Upper lobe of right lung (tissue), 1 donor: ENCODE measurements at regions not wholly inside any gene's neighbourhood (a gene's known extent, or its start where the extent isn't known, plus 50 kb on each side); places are given as distances from the start of the nearest gene placed in this dataset.

ENCODE experiments used
- ATAC-seq: fragments of 200-7000 bp; cut with Tn5 transposase; one replicate; pipeline ENCODE4 v1.9.1; 2020; ENCODE audit warnings: mild to moderate bottlenecking, moderate library complexity
- DNase-seq: peaks from one replicate; pipeline ENCODE4 v3.0.0-alpha.2; 2020
- H3K27ac ChIP-seq: fragments of 200-600 bp; one replicate; pipeline ENCODE4 v1.8.0; 2022
- H3K27me3 ChIP-seq: fragments of 200-600 bp; one replicate; pipeline ENCODE4 v1.8.0; 2022; ENCODE audit warnings: mild to moderate bottlenecking
- H3K36me3 ChIP-seq: fragments of 200-600 bp; one replicate; pipeline ENCODE4 v1.8.0; 2022
- H3K4me1 ChIP-seq: fragments of 200-600 bp; one replicate; pipeline ENCODE4 v1.8.0; 2022
- H3K4me3 ChIP-seq: fragments of 200-600 bp; one replicate; pipeline ENCODE4 v1.8.0; 2022; ENCODE audit warnings: mild to moderate bottlenecking
- H3K9me3 ChIP-seq: fragments of 200-600 bp; one replicate; pipeline ENCODE4 v1.8.0; 2022
- intact Hi-C: fragments of 100-400 bp; cut with DNase I; formaldehyde crosslinking; loops from one replicate; pipeline ENCODE4 v1.11.0; 2022
- TF ChIP-seq, protein P1 (sequence below): fragments of 200-600 bp; IDR thresholded peaks from one replicate; pipeline ENCODE4 v1.8.0; 2022; ENCODE audit warnings: antibody characterized with exemption
- donor health status: DM: no; HTN: yes; CAD: no; lungs with severe emphysema.

DNA sequence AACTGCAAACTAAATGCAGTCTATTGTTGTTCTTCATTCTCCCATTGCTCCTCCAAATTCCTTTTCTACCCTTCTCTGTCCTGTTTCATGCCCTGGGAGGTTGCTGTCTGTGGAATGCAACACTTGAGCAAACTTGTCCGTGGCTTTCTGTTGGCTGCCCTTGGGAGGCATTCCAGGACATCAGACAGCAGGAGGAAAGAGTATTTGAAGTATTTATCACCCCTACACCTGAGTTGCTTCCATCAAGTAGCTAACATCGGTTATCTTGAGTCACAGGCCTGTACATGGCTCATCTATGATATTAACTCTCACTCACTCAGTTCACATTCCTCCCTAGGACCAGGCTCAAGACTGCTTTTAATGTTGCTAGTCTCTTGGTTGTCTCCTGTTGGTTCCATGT, 803.4 kb upstream of the CDH6 start:
- Histone ChIP-seq H3K4me3 (no peak overlapping the region), H3K36me3 (no peaks in the 10 kb centered on the region), H3K27ac (no peak overlapping the region), H3K9me3 (no peaks in the 10 kb centered on the region), H3K4me1 (no peaks in the 10 kb centered on the region), H3K27me3 (no peaks in the 10 kb centered on the region)
- ATAC-seq (no peak), DNase-seq (no peak)
- TF ChIP-seq, protein P1, sequence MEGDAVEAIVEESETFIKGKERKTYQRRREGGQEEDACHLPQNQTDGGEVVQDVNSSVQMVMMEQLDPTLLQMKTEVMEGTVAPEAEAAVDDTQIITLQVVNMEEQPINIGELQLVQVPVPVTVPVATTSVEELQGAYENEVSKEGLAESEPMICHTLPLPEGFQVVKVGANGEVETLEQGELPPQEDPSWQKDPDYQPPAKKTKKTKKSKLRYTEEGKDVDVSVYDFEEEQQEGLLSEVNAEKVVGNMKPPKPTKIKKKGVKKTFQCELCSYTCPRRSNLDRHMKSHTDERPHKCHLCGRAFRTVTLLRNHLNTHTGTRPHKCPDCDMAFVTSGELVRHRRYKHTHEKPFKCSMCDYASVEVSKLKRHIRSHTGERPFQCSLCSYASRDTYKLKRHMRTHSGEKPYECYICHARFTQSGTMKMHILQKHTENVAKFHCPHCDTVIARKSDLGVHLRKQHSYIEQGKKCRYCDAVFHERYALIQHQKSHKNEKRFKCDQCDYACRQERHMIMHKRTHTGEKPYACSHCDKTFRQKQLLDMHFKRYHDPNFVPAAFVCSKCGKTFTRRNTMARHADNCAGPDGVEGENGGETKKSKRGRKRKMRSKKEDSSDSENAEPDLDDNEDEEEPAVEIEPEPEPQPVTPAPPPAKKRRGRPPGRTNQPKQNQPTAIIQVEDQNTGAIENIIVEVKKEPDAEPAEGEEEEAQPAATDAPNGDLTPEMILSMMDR: no peak
- intact Hi-C loops: no loop called here

DNA sequence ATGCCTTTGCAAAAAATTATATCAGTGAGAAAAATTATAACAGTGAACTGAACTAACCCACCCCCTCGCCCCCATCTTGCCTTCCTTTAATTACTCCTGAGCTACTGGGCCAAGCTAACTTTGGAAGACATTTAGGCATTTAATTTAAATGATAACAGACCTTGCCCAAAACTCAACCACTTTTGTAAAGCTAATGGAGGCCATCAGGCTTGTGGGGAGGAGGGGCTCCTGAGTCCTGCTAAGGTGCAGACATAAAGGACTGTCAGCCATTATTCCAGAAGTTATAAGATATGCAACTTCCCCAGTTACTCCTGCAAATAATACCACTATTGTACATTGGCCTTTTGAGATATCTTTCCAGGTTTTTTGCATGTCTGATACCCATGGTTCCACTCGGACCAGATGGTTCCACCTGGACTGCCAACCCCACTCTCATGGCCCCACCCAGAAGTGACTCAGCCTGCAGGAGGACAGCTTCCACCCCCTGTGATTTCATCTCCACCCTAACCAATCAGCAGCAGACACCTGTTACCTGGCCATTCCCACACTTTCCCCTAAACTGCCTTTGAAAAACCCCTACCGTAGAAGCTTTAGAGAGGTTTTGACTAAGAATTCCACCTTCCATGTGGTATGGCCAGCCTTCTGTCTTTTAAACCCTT, 805.4 kb upstream of the CDH6 start:
- H3K27me3 ChIP-seq: no peaks in the 10 kb centered on the region
- H3K9me3 ChIP-seq: no peaks in the 10 kb centered on the region
- H3K4me1 ChIP-seq: no peaks in the 10 kb centered on the region
- intact Hi-C loops: no loop called here
- no peak overlapping the region for H3K4me3 ChIP-seq
- H3K27ac ChIP-seq: no peak overlapping the region
- DNase-seq (no peak), ATAC-seq (no peak)
- H3K36me3 ChIP-seq: no peaks in the 10 kb centered on the region
- TF ChIP-seq, protein P1: no peak

DNA sequence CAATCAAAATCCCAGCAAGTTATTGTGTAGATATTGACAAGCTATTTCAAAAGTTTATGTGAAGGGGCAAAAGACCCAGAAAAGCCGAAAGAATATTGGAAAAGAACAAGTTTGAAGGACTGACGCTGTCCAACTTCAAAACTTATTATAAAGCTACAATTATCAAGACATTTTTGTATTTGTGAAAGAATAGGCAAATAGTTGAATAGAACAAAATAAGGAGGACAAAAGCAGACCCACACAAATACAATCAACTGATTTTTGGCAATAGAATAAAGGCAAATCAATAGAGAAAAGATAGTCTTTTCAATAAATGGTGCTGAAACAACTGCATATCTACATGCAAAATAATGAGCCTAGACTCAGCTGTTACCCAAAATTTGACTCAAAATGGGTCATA, 807.7 kb upstream of the CDH6 start:
- H3K27ac ChIP-seq: no peak overlapping the region
- no peaks in the 10 kb centered on the region for H3K4me1 ChIP-seq
- DNase-seq: no peak
- TF ChIP-seq, protein P1: no peak
- H3K4me3 ChIP-seq: no peak overlapping the region
- no peaks in the 10 kb centered on the region for H3K9me3 ChIP-seq
- intact Hi-C loops: no loop called here
- H3K27me3 ChIP-seq: no peaks in the 10 kb centered on the region
- no peak for ATAC-seq
- H3K36me3 ChIP-seq: no peaks in the 10 kb centered on the region

DNA sequence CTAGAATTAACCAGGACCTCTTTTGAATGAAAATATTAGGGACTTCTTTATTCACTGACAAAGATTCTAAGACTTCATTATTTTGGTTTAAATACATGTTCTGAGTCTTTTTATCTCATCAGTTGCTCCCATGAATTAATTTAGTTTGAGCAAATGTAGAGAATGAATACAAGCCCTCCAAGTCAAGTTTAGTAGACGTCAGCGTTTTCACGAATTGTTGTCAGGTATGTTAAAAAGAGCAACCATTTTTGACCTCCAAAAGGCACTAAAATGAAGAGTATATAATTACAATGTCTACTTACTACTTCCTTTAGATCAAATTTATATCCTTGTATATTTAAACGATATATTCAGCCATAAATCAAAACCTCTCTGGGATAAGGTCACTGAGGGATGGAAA, 809.3 kb upstream of the CDH6 start:
- intact Hi-C loops: no loop called here
- H3K4me1 ChIP-seq: no peaks in the 10 kb centered on the region
- H3K27ac ChIP-seq: no peak overlapping the region
- TF ChIP-seq, protein P1: no peak
- no peak for ATAC-seq
- no peaks in the 10 kb centered on the region for H3K36me3 ChIP-seq
- H3K4me3 ChIP-seq: no peak overlapping the region
- no peak for DNase-seq
- H3K27me3 ChIP-seq: no peaks in the 10 kb centered on the region
- H3K9me3 ChIP-seq: no peaks in the 10 kb centered on the region

DNA sequence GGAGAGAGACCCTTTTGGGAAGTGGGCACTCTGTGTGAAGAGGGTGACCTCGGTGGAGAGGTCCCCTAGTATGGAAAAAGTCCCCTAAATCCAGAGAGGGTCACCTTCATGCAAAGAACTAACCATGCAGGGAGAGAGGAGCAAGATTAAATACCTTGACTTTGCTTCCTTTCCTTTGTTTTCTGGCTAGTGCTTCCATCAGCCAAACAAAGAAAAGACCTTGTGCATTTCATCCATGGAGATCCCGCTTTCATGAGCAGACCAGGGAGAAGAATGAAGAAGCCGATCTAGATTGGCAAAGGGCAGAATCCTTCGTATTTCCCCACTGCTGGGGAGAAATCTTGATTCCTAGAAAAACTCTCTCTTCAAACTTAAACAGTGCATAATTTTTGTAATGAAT, 813.3 kb upstream of the CDH6 start:
- H3K4me1 ChIP-seq: no peaks in the 10 kb centered on the region
- intact Hi-C loops: no loop called here
- no peaks in the 10 kb centered on the region for H3K36me3 ChIP-seq
- no peak overlapping the region for H3K4me3 ChIP-seq
- DNase-seq: no peak
- no peaks in the 10 kb centered on the region for H3K27me3 ChIP-seq
- H3K9me3 ChIP-seq: no peaks in the 10 kb centered on the region
- no peak for ATAC-seq
- no peak overlapping the region for H3K27ac ChIP-seq
- TF ChIP-seq, protein P1: no peak

DNA sequence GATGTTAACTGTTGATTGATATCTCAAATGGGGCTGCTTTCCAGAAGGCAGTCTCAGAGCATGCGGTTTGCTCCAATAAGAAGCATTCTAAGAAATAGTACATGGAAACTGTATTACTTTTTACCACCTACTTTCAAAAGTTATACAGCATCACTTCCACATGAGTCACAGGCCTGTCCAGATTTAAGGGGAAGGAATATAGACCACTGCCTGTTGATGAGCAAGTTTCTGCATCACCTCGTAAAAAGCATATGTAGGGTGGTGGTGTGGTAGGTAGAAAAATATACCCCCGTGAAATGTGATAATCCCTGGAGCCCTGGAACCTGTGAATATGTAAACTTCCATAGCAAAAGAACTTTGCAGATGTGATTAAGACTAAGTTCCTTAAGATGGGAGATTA, 816.6 kb upstream of the CDH6 start:
- DNase-seq (no peak), ATAC-seq (no peak)
- TF ChIP-seq, protein P1: no peak
- Histone ChIP-seq H3K27ac (no peak overlapping the region), H3K27me3 (no peaks in the 10 kb centered on the region), H3K4me1 (no peaks in the 10 kb centered on the region), H3K9me3 (no peaks in the 10 kb centered on the region), H3K4me3 (no peak overlapping the region), H3K36me3 (no peaks in the 10 kb centered on the region)
- intact Hi-C loops: no loop called here
